K562 (cell line): ENCODE measurements at regions not wholly inside any gene's neighbourhood (a gene's known extent, or its start where the extent isn't known, plus 50 kb on each side); places are given as distances from the start of the nearest gene placed in this dataset.

ENCODE experiments used
- ATAC-seq: fragments of 200-7000 bp; cut with Tn5 transposase; 3 replicates; pipeline ENCODE4 v1.9.1; 2020; ENCODE audit warnings: moderate library complexity
- BruUV-seq: library from RNA; stranded (reverse); fragments of 400-500 nt; replicated peaks from 2 replicates; lab custom pipeline; 2021; lab: Mats Ljungman, UMichigan
- CTCF ChIA-PET: fragments of 300-600 bp; formaldehyde crosslinking; extraction: SDS; loops from one replicate; lab custom pipeline; 2021; ENCODE audit warnings: low intra/inter-chr PET ratio; lab: Yijun Ruan, JAX
- POLR2A ChIA-PET: fragments of 300-600, 350-650 bp; sonication (Branson Sonifier 250); formaldehyde crosslinking; extraction: SDS; loops from one replicate; lab custom pipeline; 2021; ENCODE audit warnings: antibody characterized with exemption, inconsistent platforms; lab: Yijun Ruan, JAX
- DNase-seq, 4 experiments: peaks; one replicate each; pipeline versions ENCODE4 v3.0.0 to v3.0.0-alpha.2; 2011 to 2018; ENCODE audit warnings: low spot score in 3 of 4, mixed read lengths in 3 of 4; ENCODE audit errors: extremely low read depth in 1 of 4
- FAIRE-seq: peaks from 2 replicates; lab custom pipeline; 2011; peaks lifted over from hg19 to GRCh38; lab: Jason Lieb, UNC
- H2AFZ ChIP-seq: 2 replicates; pipeline ENCODE4 v1.6.0; 2011; ENCODE audit warnings: low read depth, low read length, control low read depth, inconsistent platforms
- H3K27ac ChIP-seq: fragments of 200-600 bp; 3 replicates; pipeline ENCODE4 v1.8.0; 2011; ENCODE audit warnings: low read depth, mild to moderate bottlenecking, control low read depth, inconsistent platforms, low read length, moderate library complexity, mixed read lengths; ENCODE audit errors: extremely low read depth
- H3K27me3 ChIP-seq, 2 experiments: fragments of 300-600 bp in 1 of 2; 2 replicates in 1 of 2; 3 replicates in 1 of 2; pipeline versions ENCODE4 v1.6.0 to v1.8.0; 2011; ENCODE audit warnings: inconsistent platforms in 2 of 2, low read length in 2 of 2, mild to moderate bottlenecking in 1 of 2, mixed read lengths in 1 of 2, moderate library complexity in 1 of 2; ENCODE audit not compliant: control insufficient read depth in 2 of 2, insufficient read depth in 2 of 2
- H3K36me3 ChIP-seq: fragments of 300-600 bp; 3 replicates; pipeline ENCODE4 v1.8.0; 2011; ENCODE audit warnings: mild to moderate bottlenecking, low read length, inconsistent platforms; ENCODE audit not compliant: control insufficient read depth, insufficient read depth
- H3K4me1 ChIP-seq, 2 experiments: fragments of 200-600 bp in 1 of 2; replicated peaks in 1 of 2; 2 replicates in 1 of 2; 3 replicates in 1 of 2; pipeline versions ENCODE4 v1.5.1 to v1.8.0; 2011; ENCODE audit warnings: inconsistent platforms in 2 of 2, low read length in 2 of 2, mild to moderate bottlenecking in 1 of 2, mixed read lengths in 1 of 2, moderate library complexity in 1 of 2; ENCODE audit not compliant: control insufficient read depth in 2 of 2, insufficient read depth in 2 of 2
- H3K4me2 ChIP-seq: 2 replicates; pipeline ENCODE4 v1.6.1; 2011; ENCODE audit warnings: low read length, control low read depth, inconsistent platforms, mixed read lengths; ENCODE audit not compliant: insufficient read depth
- H3K4me3 ChIP-seq: fragments of 200-600 bp; sonication (generic), shearing (Covaris generic); 2 replicates; pipeline ENCODE4 v1.5.1; 2016; ENCODE audit warnings: control low read depth, inconsistent platforms
- H3K79me2 ChIP-seq: fragments of 200-600 bp; 3 replicates; pipeline ENCODE4 v1.8.0; 2011; ENCODE audit warnings: low read length, inconsistent platforms; ENCODE audit not compliant: control insufficient read depth, insufficient read depth
- H3K9ac ChIP-seq, 2 experiments: 2 replicates each; pipeline versions ENCODE4 v1.6.0 to v1.6.1; 2011; ENCODE audit warnings: low read depth in 2 of 2, low read length in 2 of 2, control low read depth in 1 of 2, inconsistent platforms in 1 of 2, mild to moderate bottlenecking in 1 of 2, mixed read lengths in 1 of 2; ENCODE audit not compliant: insufficient read depth in 1 of 2
- H3K9me1 ChIP-seq: one replicate; pipeline ENCODE4 v1.6.0; 2011; ENCODE audit warnings: inconsistent platforms, mild to moderate bottlenecking, low read length, moderate library complexity; ENCODE audit not compliant: control insufficient read depth, insufficient read depth
- H3K9me3 ChIP-seq: replicated peaks from 2 replicates; pipeline ENCODE4 v1.5.1; 2011; ENCODE audit warnings: low read depth, low read length, inconsistent platforms; ENCODE audit not compliant: control insufficient read depth, insufficient read depth
- H4K20me1 ChIP-seq: replicated peaks from 2 replicates; pipeline ENCODE4 v1.6.1; 2011; ENCODE audit warnings: low read length, inconsistent platforms, mixed read lengths; ENCODE audit not compliant: control insufficient read depth, insufficient read depth
- BRD4 ChIP-seq: fragments of 200-600 bp; sonication (generic); IDR thresholded peaks from 2 replicates; pipeline ENCODE4 v1.6.1; 2017; ENCODE audit warnings: inconsistent platforms
- CTCFL ChIP-seq: IDR thresholded peaks from 2 replicates; pipeline ENCODE4 v1.6.1; 2011; ENCODE audit warnings: borderline replicate concordance, low read depth, mild to moderate bottlenecking, moderate library complexity, low read length; ENCODE audit not compliant: insufficient read depth, poor library complexity, severe bottlenecking
- ELF2 ChIP-seq: fragments of 250-450 bp; sonication (Bioruptor Pico); IDR thresholded peaks from 2 replicates; pipeline ENCODE4 v1.5.0; 2021; ENCODE audit warnings: mild to moderate bottlenecking
- IFI16 ChIP-seq: fragments of 250-450 bp; sonication (Bioruptor Pico); IDR thresholded peaks from 2 replicates; pipeline ENCODE4 v2.1.2; 2022; ENCODE audit warnings: mild to moderate bottlenecking, inconsistent platforms
- KAT7 ChIP-seq: sonication (generic); formaldehyde crosslinking; IDR thresholded peaks from 2 replicates; pipeline ENCODE4 v1.8.0; 2022; ENCODE audit warnings: missing genetic modification reagents, mild to moderate bottlenecking, borderline replicate concordance
- MIER1 ChIP-seq: fragments of 450-650 bp; IDR thresholded peaks from 2 replicates; pipeline ENCODE4 v1.6.1; 2016; ENCODE audit warnings: antibody characterized with exemption, mild to moderate bottlenecking, low read depth
- MYBL2 ChIP-seq, 2 experiments: fragments of 450-650 bp in 1 of 2; sonication (generic) in 1 of 2; formaldehyde crosslinking in 1 of 2; IDR thresholded peaks; 2 replicates each; pipeline versions ENCODE4 v1.6.1 to v1.8.1; 2017 to 2022; ENCODE audit warnings: borderline replicate concordance in 1 of 2, inconsistent platforms in 1 of 2, low read depth in 1 of 2, mild to moderate bottlenecking in 1 of 2, missing genetic modification reagents in 1 of 2, moderate library complexity in 1 of 2
- MYNN ChIP-seq, 2 experiments: sonication (generic); formaldehyde crosslinking in 1 of 2; IDR thresholded peaks; 2 replicates each; pipeline versions ENCODE4 v1.5.0 to v1.6.1; 2016 to 2020; ENCODE audit warnings: antibody characterized with exemption in 1 of 2, missing genetic modification reagents in 1 of 2
- NBN ChIP-seq: fragments of 450-650 bp; IDR thresholded peaks from 2 replicates; pipeline ENCODE4 v1.6.1; 2016; ENCODE audit warnings: low read depth, mild to moderate bottlenecking
- RHOXF2B ChIP-seq: fragments of 250-450 bp; sonication (Bioruptor Pico); conservative IDR thresholded peaks from 2 replicates; pipeline ENCODE4 v1.5.1; 2021
- SMAD2 ChIP-seq: fragments of 150-350 bp; IDR thresholded peaks from 2 replicates; pipeline ENCODE4 v1.6.1; 2014; ENCODE audit warnings: low read depth, mild to moderate bottlenecking, low read length
- ZFP91 ChIP-seq: sonication (generic); formaldehyde crosslinking; IDR thresholded peaks from 2 replicates; pipeline ENCODE4 v1.8.0; 2022; ENCODE audit warnings: mild to moderate bottlenecking, missing genetic modification reagents
- ZNF655 ChIP-seq: fragments of 250-450 bp; sonication (Bioruptor Pico); IDR thresholded peaks from 2 replicates; pipeline ENCODE4 v1.5.0; 2021
- ZZZ3 ChIP-seq: fragments of 450-650 bp; IDR thresholded peaks from 2 replicates; pipeline ENCODE4 v1.6.1; 2016; ENCODE audit warnings: antibody characterized with exemption, mild to moderate bottlenecking, moderate library complexity
- WGBS: fragments of 100-300 bp; shearing (Covaris generic); methylation state at CpG from one replicate; pipeline ENCODE4 v1.1.6; 2016; ENCODE audit warnings: low coverage, mixed read lengths; ENCODE audit not compliant: insufficient coverage; ENCODE audit errors: missing lambda C conversion rate; 5-methylcytosine and 5-hydroxymethylcytosine counted together
- in situ Hi-C: fragments of 300-500 bp; cut with MboI; formaldehyde crosslinking; loops from 4 replicates; pipeline ENCODE4 v1.15.0; 2018; ENCODE audit warnings: inconsistent platforms, mixed read lengths
- intact Hi-C: fragments of 100-400 bp; cut with micrococcal nuclease; formaldehyde crosslinking; loops from 2 replicates; pipeline ENCODE4 v1.14.2; 2022

GRCh38 chr18:78818961-78819360 is 160.7 kb upstream of the SALL3 start:
- Histone ChIP-seq H4K20me1 (no peaks in the 10 kb centered on the region; the same call in 1 of the 2 replicates), H3K27ac (no peak overlapping the region), H3K4me2 (no peak overlapping the region), H2AFZ (no peak overlapping the region), H3K36me3 (no peaks in the 10 kb centered on the region)
- intact Hi-C loops = no loop called here
- no peak for TF ChIP-seq MYBL2 (IDR thresholded peaks at IDR 0.05; ENCODE audit: low read depth)
- TF ChIP-seq MYBL2 (CRISPR knock-in tag; IDR thresholded peaks at IDR 0.05; ENCODE audit: borderline replicate concordance) = no peak
- no peak for TF ChIP-seq RHOXF2B (CRISPR knock-in tag)
- no peak for TF ChIP-seq ZNF655 (CRISPR knock-in tag)
- no peak for TF ChIP-seq ZZZ3
- TF ChIP-seq ELF2 (CRISPR knock-in tag) = no peak
- TF ChIP-seq MYNN (IDR thresholded peaks at IDR 0.05) = no peak
- no peak for TF ChIP-seq MYNN (CRISPR knock-in tag; IDR thresholded peaks at IDR 0.05)
- no peak for TF ChIP-seq MIER1
- TF ChIP-seq NBN = no peak
- no peak for TF ChIP-seq BRD4
- TF ChIP-seq CTCFL = no peak
- no peak for TF ChIP-seq KAT7
- no peak for TF ChIP-seq SMAD2
- no peak for TF ChIP-seq ZFP91 (CRISPR knock-in tag)
- no peak for TF ChIP-seq IFI16 (CRISPR knock-in tag)
- TF ChIP-seq, all 486 proteins: peak for 0
- Histone ChIP-seq H3K9me1 (no peaks in the 10 kb centered on the region), H3K9me3 (no peaks in the 10 kb centered on the region), H3K79me2 (no peaks in the 10 kb centered on the region), H3K9ac (no peak overlapping the region), H3K27me3 (peaks cover 6 to 37% of the 10 kb centered on the region in 2 experiments; a peak in 3 of 5 replicates), H3K4me3 (no peak overlapping the region), H3K4me1 (peaks cover 0 to 4% of the 10 kb centered on the region in 2 experiments; a peak in 1 of 5 replicates)
- CTCF ChIA-PET = no interaction called here
- DNase-seq = no peak
- in situ Hi-C loops = no loop called here
- WGBS = 0% methylated on average over 1 of the region's 2 CpGs
- ATAC-seq = no peak
- POLR2A ChIA-PET = no interaction called here
- no TSS peak for BruUV-seq
- FAIRE-seq = no peak
